ENCODE measurements at regions not wholly inside any gene's neighbourhood (a gene's known extent, or its start where the extent isn't known, plus 50 kb on each side); places are given as distances from the start of the nearest gene placed in this dataset.
"Not testable (repeated sequence)": the region's sequence is repeated elsewhere in the genome, so short reads cannot be mapped to it uniquely, and the experiment has no call there.

DNA sequence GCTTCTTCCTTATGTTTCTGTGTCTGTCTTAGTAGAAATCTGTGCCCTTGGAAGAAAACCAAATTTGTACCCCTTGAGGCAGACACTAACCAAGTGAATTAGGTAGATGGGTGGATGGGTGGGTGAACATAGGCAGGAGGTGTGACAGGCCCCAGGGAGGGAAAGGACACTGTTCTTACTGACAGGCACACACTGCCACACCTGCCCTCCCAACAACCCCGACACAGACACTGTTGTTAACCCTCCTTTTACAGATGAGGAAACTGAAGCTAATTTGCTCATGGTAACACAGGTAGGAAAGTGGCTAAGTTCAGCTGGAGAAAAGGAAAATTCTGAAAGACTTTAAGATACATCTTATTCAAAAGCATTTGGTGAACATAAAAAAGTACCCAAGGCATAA is 123.9 kb downstream of the LRRC37A3 start:
- TF ChIP-seq, protein P1, sequence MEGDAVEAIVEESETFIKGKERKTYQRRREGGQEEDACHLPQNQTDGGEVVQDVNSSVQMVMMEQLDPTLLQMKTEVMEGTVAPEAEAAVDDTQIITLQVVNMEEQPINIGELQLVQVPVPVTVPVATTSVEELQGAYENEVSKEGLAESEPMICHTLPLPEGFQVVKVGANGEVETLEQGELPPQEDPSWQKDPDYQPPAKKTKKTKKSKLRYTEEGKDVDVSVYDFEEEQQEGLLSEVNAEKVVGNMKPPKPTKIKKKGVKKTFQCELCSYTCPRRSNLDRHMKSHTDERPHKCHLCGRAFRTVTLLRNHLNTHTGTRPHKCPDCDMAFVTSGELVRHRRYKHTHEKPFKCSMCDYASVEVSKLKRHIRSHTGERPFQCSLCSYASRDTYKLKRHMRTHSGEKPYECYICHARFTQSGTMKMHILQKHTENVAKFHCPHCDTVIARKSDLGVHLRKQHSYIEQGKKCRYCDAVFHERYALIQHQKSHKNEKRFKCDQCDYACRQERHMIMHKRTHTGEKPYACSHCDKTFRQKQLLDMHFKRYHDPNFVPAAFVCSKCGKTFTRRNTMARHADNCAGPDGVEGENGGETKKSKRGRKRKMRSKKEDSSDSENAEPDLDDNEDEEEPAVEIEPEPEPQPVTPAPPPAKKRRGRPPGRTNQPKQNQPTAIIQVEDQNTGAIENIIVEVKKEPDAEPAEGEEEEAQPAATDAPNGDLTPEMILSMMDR (IDR thresholded peaks at IDR 0.05; ENCODE audit: borderline replicate concordance, extremely low read depth, low read length, poor library complexity, severe bottlenecking), result not testable (repeated sequence)
- TF ChIP-seq EZH2 (IDR thresholded peaks at IDR 0.05; ENCODE audit: borderline replicate concordance, low read depth, low read length, severe bottlenecking), result not testable (repeated sequence)
